GM19467 (cell line): ENCODE measurements at regions not wholly inside any gene's neighbourhood (a gene's known extent, or its start where the extent isn't known, plus 50 kb on each side); places are given as distances from the start of the nearest gene placed in this dataset.

ENCODE experiments used
- ATAC-seq: cut with Tn5 transposase; IDR thresholded peaks from one replicate; pipeline ENCODE4 v1.9.1; 2021; ENCODE audit warnings: mild to moderate bottlenecking, moderate library complexity; ENCODE audit not compliant: unreplicated experiment

DNA sequence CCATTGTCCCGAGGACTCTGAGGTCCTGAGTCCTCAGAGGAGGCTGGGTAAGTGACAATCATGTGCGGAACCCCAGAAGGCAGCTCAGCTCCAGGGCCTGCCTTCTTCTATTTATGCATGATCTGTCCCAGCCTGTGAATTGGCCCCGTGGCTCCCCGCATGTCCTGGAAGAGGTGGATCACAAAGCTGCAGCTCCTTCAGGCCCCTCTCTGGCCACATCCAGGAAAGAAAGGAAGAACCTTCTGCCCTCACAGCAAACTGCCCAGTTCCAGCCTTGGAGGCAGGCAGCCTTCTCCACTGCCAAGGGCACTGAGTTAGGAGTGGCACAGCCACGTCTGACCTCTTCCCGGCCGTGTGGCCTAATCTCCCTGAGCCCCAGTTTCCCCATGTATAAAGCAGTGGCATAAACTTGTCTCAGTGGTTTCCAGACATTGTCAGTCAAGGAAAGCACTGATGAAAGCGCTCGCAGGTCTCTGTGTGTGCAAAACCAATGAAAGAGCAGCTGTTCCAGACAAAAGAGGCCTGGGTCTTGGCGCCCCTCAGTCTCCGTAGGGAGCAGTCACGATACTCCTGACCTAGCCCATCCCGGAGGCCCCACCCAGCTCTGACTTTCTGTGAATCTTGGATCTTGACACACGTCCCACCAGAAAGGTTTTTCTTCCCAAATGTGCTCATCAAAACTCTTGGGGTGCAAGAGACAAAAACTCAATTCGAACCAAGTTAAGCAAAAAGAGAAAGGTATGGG is 497.3 kb downstream of the SHQ1 start:
- ATAC-seq, result no peak

DNA sequence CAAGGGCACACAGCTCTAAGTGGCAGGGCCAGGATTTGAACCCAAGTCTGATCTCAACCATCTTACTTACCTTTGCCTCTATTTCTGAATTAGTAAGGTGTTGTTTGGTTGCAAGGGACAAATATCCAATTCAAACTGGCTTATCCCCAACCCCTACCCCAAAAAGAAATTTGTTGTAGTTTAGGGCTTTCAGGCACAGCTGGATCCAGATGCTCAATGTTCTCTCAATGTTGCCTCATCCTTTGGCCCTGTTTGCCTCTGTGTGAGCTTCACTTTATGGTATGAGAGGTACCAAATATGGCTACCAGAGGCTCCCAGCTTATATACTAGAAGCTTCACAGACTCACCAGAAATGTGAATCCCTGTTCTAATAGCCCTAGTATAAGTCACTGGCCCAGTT is 499.9 kb downstream of the SHQ1 start:
- ATAC-seq, result no peak

- peak; percentile 79 for ATAC-seq
Measured at GRCh38 chr3:72347819-72348319, 500.4 kb downstream of the SHQ1 start.

- no peak for ATAC-seq
Measured at GRCh38 chr3:72346526-72346926, 501.7 kb downstream of the SHQ1 start.

DNA sequence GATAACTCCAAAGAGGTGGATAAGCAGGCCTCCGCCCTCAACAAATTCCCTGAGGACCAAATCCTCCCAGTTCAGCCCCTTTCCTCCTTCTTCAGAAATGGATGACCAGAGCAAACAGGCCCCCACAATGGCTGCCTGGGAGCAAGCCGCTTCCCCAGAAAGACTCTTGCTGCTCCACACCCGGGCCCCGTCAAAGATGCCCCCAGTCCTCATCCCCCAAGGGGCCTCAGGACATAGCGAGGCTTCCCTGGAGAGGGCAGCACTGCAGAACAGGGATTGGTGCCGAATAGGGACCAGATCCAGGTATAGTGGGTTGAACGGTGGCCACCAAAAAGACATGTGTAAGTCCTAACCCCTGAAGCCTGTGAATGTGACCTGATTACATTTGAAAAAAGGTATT is 502.3 kb downstream of the SHQ1 start:
- no peak for ATAC-seq

DNA sequence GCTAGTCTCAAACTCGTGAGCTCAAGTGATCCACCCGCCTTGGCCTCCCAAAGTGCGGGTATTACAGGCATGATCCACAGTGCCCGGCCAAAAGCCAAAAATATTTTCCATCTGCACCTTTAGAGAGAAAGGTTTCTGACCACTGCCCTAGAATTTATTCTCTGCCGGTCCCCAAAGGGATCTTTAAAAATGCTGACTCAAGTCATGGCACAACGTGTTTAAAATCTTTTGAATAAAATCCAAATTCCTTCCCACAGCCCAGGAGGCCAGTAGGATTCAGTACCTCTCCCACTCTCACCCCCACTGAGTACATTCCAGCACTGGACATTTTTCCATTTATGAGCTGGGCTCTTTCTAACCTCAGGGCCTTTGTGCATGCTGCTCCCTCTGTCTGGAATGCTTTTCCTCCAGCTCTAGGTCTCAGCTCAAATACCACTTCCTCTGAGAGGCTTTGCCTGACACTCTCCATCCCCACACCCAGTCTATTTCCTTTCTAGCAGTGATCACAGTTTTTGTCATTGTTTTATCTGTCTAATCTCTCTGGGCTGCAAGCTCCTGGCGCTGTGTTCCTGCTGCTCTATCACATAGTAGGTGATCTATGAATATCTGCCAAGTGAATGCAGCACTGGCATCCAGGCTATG is 502.9 kb downstream of the SHQ1 start:
- ATAC-seq, result no peak

DNA sequence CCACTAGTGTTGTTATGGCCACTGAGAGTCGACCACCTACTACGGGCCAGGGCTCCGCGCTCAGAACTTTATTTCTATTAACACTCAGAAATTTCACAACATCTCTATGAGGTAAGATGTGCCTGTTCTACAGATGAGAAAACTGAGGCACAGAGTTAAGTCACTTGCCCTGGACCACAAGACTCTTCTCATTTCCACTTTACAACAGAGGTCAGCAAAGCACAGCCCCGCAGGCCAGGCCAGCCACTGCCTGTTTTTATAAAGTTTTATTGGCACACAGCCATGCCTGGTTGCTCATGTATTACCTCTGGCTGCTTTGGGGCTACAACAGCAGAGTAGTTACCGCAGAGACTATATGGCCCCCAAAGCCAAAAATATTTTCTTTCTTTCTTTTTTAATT is 503.6 kb downstream of the SHQ1 start:
- ATAC-seq, result no peak

DNA sequence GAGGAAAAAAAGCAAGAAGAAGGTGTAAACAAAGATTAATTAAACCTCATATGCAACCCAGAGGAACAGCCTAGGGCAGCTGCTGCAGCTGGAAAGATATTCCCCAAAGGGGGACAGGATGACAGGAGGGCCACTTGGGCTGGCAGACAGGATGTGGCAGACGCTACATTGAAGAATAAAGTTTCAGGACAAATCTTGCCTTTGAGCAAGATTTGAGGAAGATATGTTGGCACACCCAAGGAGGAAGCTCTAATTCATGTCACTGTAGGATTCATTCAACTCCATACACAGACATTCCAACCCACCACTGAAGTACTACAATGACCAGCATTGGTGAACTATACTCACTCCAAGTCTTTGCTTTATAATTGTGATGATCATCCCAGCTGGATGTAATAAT is 504.0 kb downstream of the SHQ1 start:
- ATAC-seq, result no peak

DNA sequence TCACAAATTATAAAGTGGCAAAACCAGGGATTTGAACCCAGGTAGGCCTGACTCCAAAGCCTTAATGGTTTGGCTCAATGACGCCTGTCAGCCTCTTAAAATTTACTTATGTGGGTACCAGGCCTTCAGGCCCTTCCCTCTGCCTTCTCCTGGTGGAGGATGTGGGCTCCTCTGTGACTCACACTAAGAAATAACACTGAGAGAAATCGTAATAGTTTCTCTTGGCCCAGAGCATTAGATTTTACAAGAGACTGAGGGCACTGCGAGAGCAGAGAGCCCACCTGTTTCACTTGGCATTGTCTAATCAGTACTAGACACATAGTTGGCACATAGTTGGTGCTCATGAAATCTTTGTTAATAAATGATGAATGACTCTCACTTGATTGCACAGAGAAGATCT is 505.2 kb downstream of the SHQ1 start:
- no peak for ATAC-seq

GRCh38 chr3:72342450-72342849 is 505.8 kb downstream of the SHQ1 start:
- no peak for ATAC-seq

DNA sequence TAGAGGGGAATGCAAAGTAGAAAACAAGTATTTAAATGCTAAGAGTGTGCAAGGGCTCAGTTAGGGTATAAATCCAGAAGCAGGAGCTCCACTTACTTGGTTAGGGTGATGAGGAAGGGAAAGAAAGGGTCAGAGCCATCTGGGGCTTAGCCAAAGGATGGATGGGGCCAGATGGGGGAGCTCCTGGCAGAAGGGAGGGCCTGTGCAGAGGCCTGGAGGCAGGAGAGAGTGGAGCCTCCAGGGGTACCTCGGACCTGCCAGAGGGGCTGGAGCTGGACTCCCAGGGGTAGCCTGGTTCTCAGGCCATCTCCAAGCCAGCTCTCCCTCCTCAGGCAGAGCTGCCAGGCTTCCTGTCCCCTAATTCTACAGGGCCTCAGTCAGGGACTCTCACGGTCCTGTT is 506.3 kb downstream of the SHQ1 start:
- no peak for ATAC-seq

DNA sequence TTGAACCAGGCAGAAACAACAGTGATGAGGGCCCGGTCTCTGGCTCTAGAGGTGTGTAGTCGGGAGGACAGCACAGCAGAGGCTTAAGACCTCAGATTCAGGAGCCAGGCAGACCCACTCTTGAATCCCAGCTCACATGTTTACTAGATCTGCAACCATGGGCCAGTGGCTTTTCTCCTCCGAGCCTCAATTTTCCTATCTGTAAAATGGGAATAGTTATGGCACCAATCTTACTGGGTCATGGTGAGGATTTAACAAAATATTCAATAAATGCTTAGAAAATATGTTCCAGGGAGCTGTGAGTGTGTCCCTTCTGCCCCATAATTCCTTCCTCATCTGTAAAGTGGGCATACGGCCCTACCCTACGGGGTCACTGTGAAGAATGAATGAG is 506.9 kb downstream of the SHQ1 start:
- ATAC-seq, result no peak

DNA sequence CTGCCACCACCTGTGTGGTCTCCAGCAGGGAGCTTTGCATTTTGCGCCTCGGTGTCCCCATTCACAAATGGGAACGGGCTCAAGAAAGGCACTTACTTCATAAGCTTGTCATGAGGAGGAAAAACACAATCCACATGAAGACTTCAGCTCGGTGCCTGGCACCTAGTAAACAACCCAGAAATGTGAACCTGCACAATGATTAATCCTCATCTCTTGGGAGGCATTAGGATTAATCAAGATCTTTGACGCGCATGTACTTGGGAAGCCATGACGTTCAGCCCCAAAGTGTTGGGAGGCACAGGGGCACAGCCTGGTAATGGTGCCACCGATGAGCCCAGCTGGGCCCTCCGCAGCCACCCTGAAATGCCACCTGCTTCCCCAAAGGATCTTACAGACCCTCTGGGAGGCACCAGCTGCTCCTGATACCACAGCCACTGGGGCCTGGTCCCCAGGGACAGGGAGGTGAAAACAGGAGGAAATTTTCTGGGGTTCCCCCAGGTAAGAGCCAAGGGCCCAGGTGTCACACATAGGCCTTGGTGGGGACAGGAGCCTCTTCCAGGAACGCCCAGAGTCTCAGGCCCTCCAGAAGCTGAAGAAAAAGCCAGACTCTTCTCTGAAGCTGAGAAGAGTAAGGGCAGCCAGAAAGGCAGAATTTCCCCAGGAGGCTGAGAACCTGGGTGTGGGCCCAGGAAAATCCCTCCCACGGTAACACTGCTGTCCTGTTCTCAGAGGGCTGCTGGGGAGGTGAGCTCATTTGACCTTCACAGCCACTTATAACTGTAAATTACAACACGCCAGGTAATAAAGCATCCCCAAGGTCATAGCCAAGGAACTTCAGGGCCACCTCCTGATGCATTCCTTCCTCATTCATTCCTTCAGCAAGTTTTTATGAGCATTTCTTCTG is 507.5 kb downstream of the SHQ1 start:
- no peak for ATAC-seq

DNA sequence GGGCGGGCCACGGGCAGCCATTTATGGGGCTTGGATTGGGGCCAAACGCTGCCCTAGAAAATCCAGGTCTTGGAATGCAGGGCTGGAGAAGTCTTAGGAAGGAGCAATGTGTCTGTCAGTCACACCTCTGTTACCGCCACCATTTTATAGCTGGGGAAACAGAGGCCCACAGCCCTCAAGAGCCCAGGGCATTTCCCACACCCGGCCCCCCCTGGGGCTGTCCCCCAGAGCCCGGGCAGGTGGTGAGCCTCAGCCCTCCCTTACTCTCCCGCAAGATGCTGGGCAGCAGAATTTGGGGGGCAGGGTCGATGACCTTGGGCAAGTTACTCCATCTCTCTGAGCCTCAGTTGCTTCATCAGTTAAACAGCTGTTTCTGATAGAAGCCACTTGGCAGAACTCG is 508.2 kb downstream of the SHQ1 start:
- ATAC-seq, result no peak

- ATAC-seq, result no peak
Measured at GRCh38 chr3:72339670-72340030, 508.6 kb downstream of the SHQ1 start.

DNA sequence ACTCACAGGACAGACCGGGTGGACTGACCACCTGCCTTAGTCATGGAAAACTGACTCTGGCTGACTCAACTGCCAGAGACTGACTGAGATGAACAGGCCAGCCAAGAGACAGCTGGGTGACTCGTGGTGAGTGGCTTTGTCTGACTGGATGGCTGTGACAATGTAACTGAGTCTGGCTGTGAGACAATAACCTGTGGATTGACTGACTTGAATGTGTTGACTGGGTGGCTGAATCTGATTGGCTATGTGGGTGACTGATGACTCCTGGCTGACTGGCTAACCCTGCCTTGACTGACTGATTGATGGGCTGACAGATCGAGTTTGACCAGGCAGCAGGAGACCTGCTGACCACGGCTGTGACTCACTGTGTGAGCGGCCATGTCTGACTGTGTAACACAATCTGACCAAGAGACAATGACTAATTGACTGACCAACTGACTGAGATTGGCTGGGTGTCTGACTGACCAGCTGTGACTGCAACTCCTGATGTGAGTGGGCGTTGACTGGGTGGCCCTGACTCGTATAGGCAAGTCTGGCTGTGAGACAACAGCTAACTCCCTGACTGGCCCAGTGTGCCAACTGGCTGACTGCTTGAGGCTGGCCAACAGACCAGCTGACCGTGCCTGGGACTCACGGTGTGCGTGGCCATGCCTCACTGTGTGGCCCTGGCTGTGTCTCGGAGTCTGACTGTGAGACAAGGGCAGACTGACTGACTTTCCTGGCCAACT is 509.1 kb downstream of the SHQ1 start:
- no peak for ATAC-seq

DNA sequence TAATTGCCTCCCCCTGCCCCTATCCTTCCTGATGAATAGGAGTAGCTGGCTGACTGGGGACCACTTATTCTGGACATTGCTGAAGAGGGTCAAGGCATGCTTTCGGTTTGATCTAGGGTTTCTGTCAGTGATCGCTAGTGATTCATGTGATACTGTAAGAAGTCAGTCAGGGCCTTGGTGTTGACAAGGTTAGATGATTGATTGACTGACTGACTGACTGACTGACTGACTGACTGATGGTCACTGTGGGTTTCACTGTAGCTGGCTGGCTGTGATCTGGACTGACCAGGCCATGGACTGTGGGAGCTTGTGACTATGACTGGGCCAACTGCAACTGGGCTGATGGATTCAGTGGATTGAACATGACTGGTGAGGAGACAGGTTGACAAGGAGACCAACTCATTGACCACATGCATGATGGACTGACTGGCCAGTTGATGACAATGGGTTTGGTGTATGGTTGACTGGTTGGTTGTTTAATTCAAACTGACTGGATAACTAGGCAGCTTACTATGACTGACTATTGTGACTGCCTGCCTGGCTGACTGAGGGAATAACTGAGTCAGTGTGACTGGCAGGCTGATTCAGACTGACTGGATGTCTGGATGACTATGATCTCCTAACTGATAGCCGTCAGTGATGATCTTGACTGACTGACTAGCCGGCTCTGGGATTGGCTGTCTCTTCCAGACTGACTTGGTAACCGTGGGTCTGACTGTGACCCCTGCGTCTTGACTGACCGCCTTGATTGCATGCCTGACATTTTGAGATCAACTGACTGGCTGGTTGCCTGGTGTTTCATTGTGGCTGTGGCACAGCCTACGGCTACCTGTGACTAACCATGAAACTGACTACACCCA is 509.9 kb downstream of the SHQ1 start:
- no peak for ATAC-seq

DNA sequence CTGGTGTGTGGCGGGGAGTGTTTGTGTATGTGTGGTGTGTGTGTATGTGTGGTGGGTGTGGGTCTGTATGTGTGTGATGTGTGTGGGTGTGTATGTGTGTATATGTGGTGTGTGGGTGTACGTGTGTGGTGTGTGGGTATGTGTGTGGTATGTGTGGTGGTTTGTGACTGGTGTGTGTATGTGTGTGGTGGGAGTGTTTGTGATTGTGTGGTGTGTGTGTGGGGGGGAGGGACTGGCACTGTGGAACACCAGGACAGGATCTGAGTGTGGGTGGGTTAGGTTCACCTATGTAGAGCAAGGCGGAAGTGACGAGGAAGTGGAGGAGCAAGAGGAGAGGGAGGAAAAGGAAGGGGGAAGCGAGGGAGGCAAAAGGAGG is 510.8 kb downstream of the SHQ1 start:
- no peak for ATAC-seq

- no peak for ATAC-seq
Measured at GRCh38 chr3:72336821-72337479, 511.3 kb downstream of the SHQ1 start.
